Astrocyte (in vitro differentiated cells and primary cell): ENCODE measurements at regions not wholly inside any gene's neighbourhood (a gene's known extent, or its start where the extent isn't known, plus 50 kb on each side); places are given as distances from the start of the nearest gene placed in this dataset.

Source experiments
- DNase-seq: peaks from one replicate; pipeline ENCODE4 v3.0.0-alpha.2; 2010; ENCODE audit warnings: low read depth
- FAIRE-seq: peaks from 2 replicates; lab custom pipeline; 2011; peaks lifted over from hg19 to GRCh38; lab: Jason Lieb, UNC
- H2AFZ ChIP-seq: 2 replicates; pipeline ENCODE4 v1.6.0; 2012; ENCODE audit warnings: low read depth, low read length, inconsistent platforms
- H3K27ac ChIP-seq: 2 replicates; pipeline ENCODE4 v1.5.1; 2011; ENCODE audit warnings: low read depth, low read length, inconsistent platforms
- H3K27me3 ChIP-seq: 2 replicates; pipeline ENCODE4 v1.6.0; 2011; ENCODE audit warnings: low read length, inconsistent platforms; ENCODE audit not compliant: insufficient read depth
- H3K36me3 ChIP-seq: 2 replicates; pipeline ENCODE4 v1.5.1; 2011; ENCODE audit warnings: low read length, inconsistent platforms; ENCODE audit not compliant: insufficient read depth
- H3K4me1 ChIP-seq: 2 replicates; pipeline ENCODE4 v1.5.1; 2011; ENCODE audit warnings: low read length, inconsistent platforms; ENCODE audit not compliant: insufficient read depth
- H3K4me2 ChIP-seq: 2 replicates; pipeline ENCODE4 v1.6.0; 2012; ENCODE audit warnings: low read length, inconsistent platforms
- H3K4me3 ChIP-seq: 2 replicates; pipeline ENCODE4 v1.5.1; 2011; ENCODE audit warnings: low read depth, mild to moderate bottlenecking, low read length, inconsistent platforms; ENCODE audit not compliant: insufficient read depth
- H3K79me2 ChIP-seq: 2 replicates; pipeline ENCODE4 v1.6.0; 2012; ENCODE audit warnings: mild to moderate bottlenecking, low read length, inconsistent platforms; ENCODE audit not compliant: insufficient read depth
- H3K9ac ChIP-seq: 2 replicates; pipeline ENCODE4 v1.6.0; 2012; ENCODE audit warnings: mild to moderate bottlenecking, low read length, inconsistent platforms
- H3K9me3 ChIP-seq: 2 replicates; pipeline ENCODE4 v1.5.1; 2012; ENCODE audit warnings: low read depth, mild to moderate bottlenecking, low read length, inconsistent platforms; ENCODE audit not compliant: insufficient read depth
- H4K20me1 ChIP-seq: 2 replicates; pipeline ENCODE4 v1.6.0; 2012; ENCODE audit warnings: low read length, inconsistent platforms; ENCODE audit not compliant: insufficient read depth
- H3K27ac Mint-ChIP-seq: one replicate; pipeline ENCODE4 v1.8.0; 2021; ENCODE audit warnings: mild to moderate bottlenecking, mixed read lengths; ENCODE audit not compliant: unreplicated experiment
- H3K27me3 Mint-ChIP-seq: one replicate; pipeline ENCODE4 v1.8.0; 2021; ENCODE audit warnings: low read depth, mixed read lengths; ENCODE audit not compliant: unreplicated experiment
- H3K36me3 Mint-ChIP-seq: one replicate; pipeline ENCODE4 v1.8.0; 2021; ENCODE audit warnings: low read depth, mixed read lengths; ENCODE audit not compliant: unreplicated experiment
- H3K4me1 Mint-ChIP-seq: one replicate; pipeline ENCODE4 v1.8.0; 2021; ENCODE audit warnings: low read depth, mixed read lengths; ENCODE audit not compliant: unreplicated experiment
- H3K4me3 Mint-ChIP-seq: one replicate; pipeline ENCODE4 v1.8.0; 2021; ENCODE audit warnings: mild to moderate bottlenecking, moderate library complexity, mixed read lengths; ENCODE audit not compliant: unreplicated experiment
- H3K9me3 Mint-ChIP-seq: one replicate; pipeline ENCODE4 v1.8.0; 2021; ENCODE audit warnings: mild to moderate bottlenecking, mixed read lengths; ENCODE audit not compliant: unreplicated experiment
- EZH2 ChIP-seq: IDR thresholded peaks from 2 replicates; pipeline ENCODE4 v1.6.1; 2012; ENCODE audit warnings: mild to moderate bottlenecking, low read length, inconsistent platforms; ENCODE audit not compliant: insufficient read depth
- TF ChIP-seq, protein P1 (sequence below): IDR thresholded peaks from 2 replicates; pipeline ENCODE4 v1.5.1; 2011; ENCODE audit warnings: low read depth, mild to moderate bottlenecking, inconsistent platforms, low read length, moderate library complexity; ENCODE audit not compliant: insufficient read depth

- H3K27ac ChIP-seq: no peak overlapping the region
- H4K20me1 ChIP-seq: no peaks in the 10 kb centered on the region
- no peaks in the 10 kb centered on the region for H3K9me3 Mint-ChIP-seq
- H3K27me3 ChIP-seq: no peaks in the 10 kb centered on the region
- H3K27ac Mint-ChIP-seq: no peak overlapping the region
- no peak overlapping the region for H3K4me3 Mint-ChIP-seq
- no peaks in the 10 kb centered on the region for H3K36me3 ChIP-seq
- H3K27me3 Mint-ChIP-seq: peaks cover 7% of the 10 kb centered on the region
- DNase-seq: no peak
- H3K9me3 ChIP-seq: no peaks in the 10 kb centered on the region
- H3K36me3 Mint-ChIP-seq: no peaks in the 10 kb centered on the region
- H3K4me2 ChIP-seq: no peak overlapping the region
- no peak for FAIRE-seq
- peaks cover 22% of the 10 kb centered on the region for H3K4me1 Mint-ChIP-seq
- no peak overlapping the region for H3K4me3 ChIP-seq
- H3K79me2 ChIP-seq: no peaks in the 10 kb centered on the region
- peaks cover 20% of the 10 kb centered on the region for H3K4me1 ChIP-seq
- TF ChIP-seq EZH2: no peak
- TF ChIP-seq, protein P1, sequence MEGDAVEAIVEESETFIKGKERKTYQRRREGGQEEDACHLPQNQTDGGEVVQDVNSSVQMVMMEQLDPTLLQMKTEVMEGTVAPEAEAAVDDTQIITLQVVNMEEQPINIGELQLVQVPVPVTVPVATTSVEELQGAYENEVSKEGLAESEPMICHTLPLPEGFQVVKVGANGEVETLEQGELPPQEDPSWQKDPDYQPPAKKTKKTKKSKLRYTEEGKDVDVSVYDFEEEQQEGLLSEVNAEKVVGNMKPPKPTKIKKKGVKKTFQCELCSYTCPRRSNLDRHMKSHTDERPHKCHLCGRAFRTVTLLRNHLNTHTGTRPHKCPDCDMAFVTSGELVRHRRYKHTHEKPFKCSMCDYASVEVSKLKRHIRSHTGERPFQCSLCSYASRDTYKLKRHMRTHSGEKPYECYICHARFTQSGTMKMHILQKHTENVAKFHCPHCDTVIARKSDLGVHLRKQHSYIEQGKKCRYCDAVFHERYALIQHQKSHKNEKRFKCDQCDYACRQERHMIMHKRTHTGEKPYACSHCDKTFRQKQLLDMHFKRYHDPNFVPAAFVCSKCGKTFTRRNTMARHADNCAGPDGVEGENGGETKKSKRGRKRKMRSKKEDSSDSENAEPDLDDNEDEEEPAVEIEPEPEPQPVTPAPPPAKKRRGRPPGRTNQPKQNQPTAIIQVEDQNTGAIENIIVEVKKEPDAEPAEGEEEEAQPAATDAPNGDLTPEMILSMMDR: no peak
- H2AFZ ChIP-seq: no peak overlapping the region
- H3K9ac ChIP-seq: no peak overlapping the region
These were observed 258.0 kb upstream of the CLINT1 start for GRCh38 chr5:158116965-158117364.

- Histone ChIP-seq H3K4me1 (peaks cover 15% of the 10 kb centered on the region), H3K79me2 (no peaks in the 10 kb centered on the region), H3K27ac (no peak overlapping the region), H3K9me3 (no peaks in the 10 kb centered on the region), H2AFZ (no peak overlapping the region), H4K20me1 (no peaks in the 10 kb centered on the region), H3K4me2 (no peak overlapping the region), H3K4me3 (no peak overlapping the region), H3K9ac (no peak overlapping the region), H3K27me3 (no peaks in the 10 kb centered on the region), H3K36me3 (no peaks in the 10 kb centered on the region)
- TF ChIP-seq EZH2: no peak
- TF ChIP-seq, protein P1: no peak
- Mint-ChIP-seq H3K9me3 (no peaks in the 10 kb centered on the region), H3K27ac (no peak overlapping the region), H3K4me1 (peaks cover 18% of the 10 kb centered on the region), H3K4me3 (no peak overlapping the region), H3K36me3 (no peaks in the 10 kb centered on the region), H3K27me3 (peaks cover 9% of the 10 kb centered on the region)
- FAIRE-seq: no peak
- no peak for DNase-seq
These were observed 256.5 kb upstream of the CLINT1 start for GRCh38 chr5:158115468-158115867.

GRCh38 chr5:158108177-158108576, 249.2 kb upstream of the CLINT1 start:
- H2AFZ ChIP-seq: no peak overlapping the region
- no peaks in the 10 kb centered on the region for H3K9me3 ChIP-seq
- H3K79me2 ChIP-seq: no peaks in the 10 kb centered on the region
- Mint-ChIP-seq H3K4me3 (no peak overlapping the region), H3K36me3 (no peaks in the 10 kb centered on the region), H3K4me1 (no peaks in the 10 kb centered on the region), H3K9me3 (no peaks in the 10 kb centered on the region), H3K27ac (no peak overlapping the region), H3K27me3 (peaks cover 5% of the 10 kb centered on the region)
- no peaks in the 10 kb centered on the region for H3K27me3 ChIP-seq
- no peak overlapping the region for H3K4me2 ChIP-seq
- TF ChIP-seq, protein P1: no peak
- no peak for TF ChIP-seq EZH2
- H3K4me1 ChIP-seq: no peaks in the 10 kb centered on the region
- FAIRE-seq (no peak), DNase-seq (no peak)
- H3K36me3 ChIP-seq: no peaks in the 10 kb centered on the region
- H3K4me3 ChIP-seq: no peak overlapping the region
- H4K20me1 ChIP-seq: no peaks in the 10 kb centered on the region
- H3K27ac ChIP-seq: no peak overlapping the region
- no peak overlapping the region for H3K9ac ChIP-seq
